K562 (cell line): ENCODE measurements at regions not wholly inside any gene's neighbourhood (a gene's known extent, or its start where the extent isn't known, plus 50 kb on each side); places are given as distances from the start of the nearest gene placed in this dataset.

Source experiments
- ATAC-seq: fragments of 200-7000 bp; cut with Tn5 transposase; 3 replicates; pipeline ENCODE4 v1.9.1; 2020; ENCODE audit warnings: moderate library complexity
- BruUV-seq: library from RNA; stranded (reverse); fragments of 400-500 nt; replicated peaks from 2 replicates; lab custom pipeline; 2021; lab: Mats Ljungman, UMichigan
- CTCF ChIA-PET: fragments of 300-600 bp; formaldehyde crosslinking; extraction: SDS; loops from one replicate; lab custom pipeline; 2021; ENCODE audit warnings: low intra/inter-chr PET ratio; lab: Yijun Ruan, JAX
- POLR2A ChIA-PET: fragments of 300-600, 350-650 bp; sonication (Branson Sonifier 250); formaldehyde crosslinking; extraction: SDS; loops from one replicate; lab custom pipeline; 2021; ENCODE audit warnings: antibody characterized with exemption, inconsistent platforms; lab: Yijun Ruan, JAX
- DNase-seq, 4 experiments: peaks; one replicate each; pipeline versions ENCODE4 v3.0.0 to v3.0.0-alpha.2; 2011 to 2018; ENCODE audit warnings: low spot score in 3 of 4, mixed read lengths in 3 of 4; ENCODE audit errors: extremely low read depth in 1 of 4
- FAIRE-seq: peaks from 2 replicates; lab custom pipeline; 2011; peaks lifted over from hg19 to GRCh38; lab: Jason Lieb, UNC
- H2AFZ ChIP-seq: 2 replicates; pipeline ENCODE4 v1.6.0; 2011; ENCODE audit warnings: low read depth, low read length, control low read depth, inconsistent platforms
- H3K27ac ChIP-seq: fragments of 200-600 bp; 3 replicates; pipeline ENCODE4 v1.8.0; 2011; ENCODE audit warnings: low read depth, mild to moderate bottlenecking, control low read depth, inconsistent platforms, low read length, moderate library complexity, mixed read lengths; ENCODE audit errors: extremely low read depth
- H3K27me3 ChIP-seq, 2 experiments: fragments of 300-600 bp in 1 of 2; 2 replicates in 1 of 2; 3 replicates in 1 of 2; pipeline versions ENCODE4 v1.6.0 to v1.8.0; 2011; ENCODE audit warnings: inconsistent platforms in 2 of 2, low read length in 2 of 2, mild to moderate bottlenecking in 1 of 2, mixed read lengths in 1 of 2, moderate library complexity in 1 of 2; ENCODE audit not compliant: control insufficient read depth in 2 of 2, insufficient read depth in 2 of 2
- H3K36me3 ChIP-seq: fragments of 300-600 bp; 3 replicates; pipeline ENCODE4 v1.8.0; 2011; ENCODE audit warnings: mild to moderate bottlenecking, low read length, inconsistent platforms; ENCODE audit not compliant: control insufficient read depth, insufficient read depth
- H3K4me1 ChIP-seq, 2 experiments: fragments of 200-600 bp in 1 of 2; replicated peaks in 1 of 2; 2 replicates in 1 of 2; 3 replicates in 1 of 2; pipeline versions ENCODE4 v1.5.1 to v1.8.0; 2011; ENCODE audit warnings: inconsistent platforms in 2 of 2, low read length in 2 of 2, mild to moderate bottlenecking in 1 of 2, mixed read lengths in 1 of 2, moderate library complexity in 1 of 2; ENCODE audit not compliant: control insufficient read depth in 2 of 2, insufficient read depth in 2 of 2
- H3K4me2 ChIP-seq: 2 replicates; pipeline ENCODE4 v1.6.1; 2011; ENCODE audit warnings: low read length, control low read depth, inconsistent platforms, mixed read lengths; ENCODE audit not compliant: insufficient read depth
- H3K4me3 ChIP-seq: fragments of 200-600 bp; sonication (generic), shearing (Covaris generic); 2 replicates; pipeline ENCODE4 v1.5.1; 2016; ENCODE audit warnings: control low read depth, inconsistent platforms
- H3K79me2 ChIP-seq: fragments of 200-600 bp; 3 replicates; pipeline ENCODE4 v1.8.0; 2011; ENCODE audit warnings: low read length, inconsistent platforms; ENCODE audit not compliant: control insufficient read depth, insufficient read depth
- H3K9ac ChIP-seq, 2 experiments: 2 replicates each; pipeline versions ENCODE4 v1.6.0 to v1.6.1; 2011; ENCODE audit warnings: low read depth in 2 of 2, low read length in 2 of 2, control low read depth in 1 of 2, inconsistent platforms in 1 of 2, mild to moderate bottlenecking in 1 of 2, mixed read lengths in 1 of 2; ENCODE audit not compliant: insufficient read depth in 1 of 2
- H3K9me1 ChIP-seq: one replicate; pipeline ENCODE4 v1.6.0; 2011; ENCODE audit warnings: inconsistent platforms, mild to moderate bottlenecking, low read length, moderate library complexity; ENCODE audit not compliant: control insufficient read depth, insufficient read depth
- H3K9me3 ChIP-seq: replicated peaks from 2 replicates; pipeline ENCODE4 v1.5.1; 2011; ENCODE audit warnings: low read depth, low read length, inconsistent platforms; ENCODE audit not compliant: control insufficient read depth, insufficient read depth
- H4K20me1 ChIP-seq: replicated peaks from 2 replicates; pipeline ENCODE4 v1.6.1; 2011; ENCODE audit warnings: low read length, inconsistent platforms, mixed read lengths; ENCODE audit not compliant: control insufficient read depth, insufficient read depth
- ARID1B ChIP-seq: fragments of 450-650 bp; IDR thresholded peaks from 2 replicates; pipeline ENCODE4 v1.6.1; 2016; ENCODE audit warnings: antibody characterized with exemption, mild to moderate bottlenecking, inconsistent platforms
- FOXM1 ChIP-seq, 2 experiments: fragments of 450-650 bp in 1 of 2; sonication (generic) in 1 of 2; formaldehyde crosslinking in 1 of 2; IDR thresholded peaks; 2 replicates each; pipeline versions ENCODE4 v1.6.1 to v1.9.0; 2017 to 2022; ENCODE audit warnings: low read depth in 2 of 2, mild to moderate bottlenecking in 2 of 2, missing genetic modification reagents in 1 of 2, moderate library complexity in 1 of 2
- RBM22 ChIP-seq: fragments of 200-400 bp; formaldehyde crosslinking; IDR thresholded peaks from 2 replicates; pipeline ENCODE4 v1.6.1; 2018; ENCODE audit warnings: low read length, low read depth; ENCODE audit not compliant: poor library complexity, severe bottlenecking
- SUPT5H ChIP-seq: fragments of 450-650 bp; IDR thresholded peaks from 2 replicates; pipeline ENCODE4 v1.6.1; 2016
- WGBS: fragments of 100-300 bp; shearing (Covaris generic); methylation state at CpG from one replicate; pipeline ENCODE4 v1.1.6; 2016; ENCODE audit warnings: low coverage, mixed read lengths; ENCODE audit not compliant: insufficient coverage; ENCODE audit errors: missing lambda C conversion rate; 5-methylcytosine and 5-hydroxymethylcytosine counted together
- in situ Hi-C: fragments of 300-500 bp; cut with MboI; formaldehyde crosslinking; loops from 4 replicates; pipeline ENCODE4 v1.15.0; 2018; ENCODE audit warnings: inconsistent platforms, mixed read lengths
- intact Hi-C: fragments of 100-400 bp; cut with micrococcal nuclease; formaldehyde crosslinking; loops from 2 replicates; pipeline ENCODE4 v1.14.2; 2022
- TF ChIP-seq, protein P1 (sequence below): fragments of 250-450 bp; sonication (Bioruptor Pico); IDR thresholded peaks from 2 replicates; pipeline ENCODE4 v1.5.0; 2020; ENCODE audit warnings: mild to moderate bottlenecking

DNA sequence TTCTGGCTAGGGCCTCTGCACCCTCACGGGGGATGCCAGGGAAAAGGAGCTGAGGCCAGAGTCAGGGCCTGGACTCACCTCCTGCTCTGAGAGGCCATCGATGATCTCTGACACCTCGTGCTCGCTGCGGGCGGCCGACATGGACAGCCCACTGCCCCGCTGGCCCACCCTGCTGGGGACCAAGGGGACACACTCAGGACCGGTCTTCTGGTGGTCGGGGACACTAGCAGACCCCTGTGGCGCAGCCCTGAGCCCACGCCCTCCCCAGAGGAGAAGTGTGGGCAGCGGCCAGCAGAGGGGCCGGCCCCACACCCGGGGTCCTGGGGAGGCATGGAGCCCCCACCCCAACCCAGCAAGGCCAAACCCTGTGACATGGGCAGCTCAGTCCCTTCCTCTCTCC is 134.6 kb downstream of the RFLNA start:
- no peak for DNase-seq
- FAIRE-seq, result no peak
- WGBS, result 94% methylated on average over 13 of the region's 15 CpGs
- H3K4me3 ChIP-seq, result no peak overlapping the region
- CTCF ChIA-PET, result no interaction called here
- BruUV-seq, result no TSS peak
- peaks cover 0 to 38% of the 10 kb centered on the region in 2 experiments; a peak in 3 of 5 replicates for H3K4me1 ChIP-seq
- H3K9me3 ChIP-seq, result 0 out of 2 replicates have a peak, but pooled peaks cover 2% of the 10 kb centered on the region
- no peak overlapping the region for H3K4me2 ChIP-seq
- no peak for ATAC-seq
- no peaks in the 10 kb centered on the region for H3K9me1 ChIP-seq
- in situ Hi-C loops (no loop called here), intact Hi-C loops (no loop called here)
- H3K9ac ChIP-seq, result no peak overlapping the region; a peak in 1 of 4 replicates
- H2AFZ ChIP-seq, result no peak overlapping the region
- H3K36me3 ChIP-seq, result peaks cover 59% of the 10 kb centered on the region
- no peaks in the 10 kb centered on the region for H4K20me1 ChIP-seq
- TF ChIP-seq ARID1B (no peak), SUPT5H (no peak), RBM22 (no peak), FOXM1 (IDR thresholded peaks at IDR 0.05; ENCODE audit: low read depth) (no peak), FOXM1 (CRISPR knock-in tag; IDR thresholded peaks at IDR 0.05; ENCODE audit: low read depth) (no peak)
- TF ChIP-seq, protein P1, sequence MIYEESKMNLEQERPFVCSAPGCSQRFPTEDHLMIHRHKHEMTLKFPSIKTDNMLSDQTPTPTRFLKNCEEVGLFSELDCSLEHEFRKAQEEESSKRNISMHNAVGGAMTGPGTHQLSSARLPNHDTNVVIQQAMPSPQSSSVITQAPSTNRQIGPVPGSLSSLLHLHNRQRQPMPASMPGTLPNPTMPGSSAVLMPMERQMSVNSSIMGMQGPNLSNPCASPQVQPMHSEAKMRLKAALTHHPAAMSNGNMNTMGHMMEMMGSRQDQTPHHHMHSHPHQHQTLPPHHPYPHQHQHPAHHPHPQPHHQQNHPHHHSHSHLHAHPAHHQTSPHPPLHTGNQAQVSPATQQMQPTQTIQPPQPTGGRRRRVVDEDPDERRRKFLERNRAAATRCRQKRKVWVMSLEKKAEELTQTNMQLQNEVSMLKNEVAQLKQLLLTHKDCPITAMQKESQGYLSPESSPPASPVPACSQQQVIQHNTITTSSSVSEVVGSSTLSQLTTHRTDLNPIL (CRISPR knock-in tag), result no peak
- H3K27ac ChIP-seq, result no peak overlapping the region
- no peaks in the 10 kb centered on the region for H3K27me3 ChIP-seq
- POLR2A ChIA-PET, result interaction anchor here (0.8 kb wide), 1 partner anchor 9 kb away, joined by 6 read pairs; no protein-coding TSS in a partner anchor
- H3K79me2 ChIP-seq, result no peaks in the 10 kb centered on the region
